K562 (cell line): ENCODE measurements at regions not wholly inside any gene's neighbourhood (a gene's known extent, or its start where the extent isn't known, plus 50 kb on each side); places are given as distances from the start of the nearest gene placed in this dataset.

ENCODE experiments used
- ATAC-seq: fragments of 200-7000 bp; cut with Tn5 transposase; 3 replicates; pipeline ENCODE4 v1.9.1; 2020; ENCODE audit warnings: moderate library complexity
- BruUV-seq: library from RNA; stranded (reverse); fragments of 400-500 nt; replicated peaks from 2 replicates; lab custom pipeline; 2021; lab: Mats Ljungman, UMichigan
- CTCF ChIA-PET: fragments of 300-600 bp; formaldehyde crosslinking; extraction: SDS; loops from one replicate; lab custom pipeline; 2021; ENCODE audit warnings: low intra/inter-chr PET ratio; lab: Yijun Ruan, JAX
- POLR2A ChIA-PET: fragments of 300-600, 350-650 bp; sonication (Branson Sonifier 250); formaldehyde crosslinking; extraction: SDS; loops from one replicate; lab custom pipeline; 2021; ENCODE audit warnings: antibody characterized with exemption, inconsistent platforms; lab: Yijun Ruan, JAX
- DNase-seq, 4 experiments: peaks; one replicate each; pipeline versions ENCODE4 v3.0.0 to v3.0.0-alpha.2; 2011 to 2018; ENCODE audit warnings: low spot score in 3 of 4, mixed read lengths in 3 of 4; ENCODE audit errors: extremely low read depth in 1 of 4
- FAIRE-seq: peaks from 2 replicates; lab custom pipeline; 2011; peaks lifted over from hg19 to GRCh38; lab: Jason Lieb, UNC
- H2AFZ ChIP-seq: 2 replicates; pipeline ENCODE4 v1.6.0; 2011; ENCODE audit warnings: low read depth, low read length, control low read depth, inconsistent platforms
- H3K27ac ChIP-seq: fragments of 200-600 bp; 3 replicates; pipeline ENCODE4 v1.8.0; 2011; ENCODE audit warnings: low read depth, mild to moderate bottlenecking, control low read depth, inconsistent platforms, low read length, moderate library complexity, mixed read lengths; ENCODE audit errors: extremely low read depth
- H3K27me3 ChIP-seq, 2 experiments: fragments of 300-600 bp in 1 of 2; 2 replicates in 1 of 2; 3 replicates in 1 of 2; pipeline versions ENCODE4 v1.6.0 to v1.8.0; 2011; ENCODE audit warnings: inconsistent platforms in 2 of 2, low read length in 2 of 2, mild to moderate bottlenecking in 1 of 2, mixed read lengths in 1 of 2, moderate library complexity in 1 of 2; ENCODE audit not compliant: control insufficient read depth in 2 of 2, insufficient read depth in 2 of 2
- H3K36me3 ChIP-seq: fragments of 300-600 bp; 3 replicates; pipeline ENCODE4 v1.8.0; 2011; ENCODE audit warnings: mild to moderate bottlenecking, low read length, inconsistent platforms; ENCODE audit not compliant: control insufficient read depth, insufficient read depth
- H3K4me1 ChIP-seq, 2 experiments: fragments of 200-600 bp in 1 of 2; replicated peaks in 1 of 2; 2 replicates in 1 of 2; 3 replicates in 1 of 2; pipeline versions ENCODE4 v1.5.1 to v1.8.0; 2011; ENCODE audit warnings: inconsistent platforms in 2 of 2, low read length in 2 of 2, mild to moderate bottlenecking in 1 of 2, mixed read lengths in 1 of 2, moderate library complexity in 1 of 2; ENCODE audit not compliant: control insufficient read depth in 2 of 2, insufficient read depth in 2 of 2
- H3K4me2 ChIP-seq: 2 replicates; pipeline ENCODE4 v1.6.1; 2011; ENCODE audit warnings: low read length, control low read depth, inconsistent platforms, mixed read lengths; ENCODE audit not compliant: insufficient read depth
- H3K4me3 ChIP-seq: fragments of 200-600 bp; sonication (generic), shearing (Covaris generic); 2 replicates; pipeline ENCODE4 v1.5.1; 2016; ENCODE audit warnings: control low read depth, inconsistent platforms
- H3K79me2 ChIP-seq: fragments of 200-600 bp; 3 replicates; pipeline ENCODE4 v1.8.0; 2011; ENCODE audit warnings: low read length, inconsistent platforms; ENCODE audit not compliant: control insufficient read depth, insufficient read depth
- H3K9ac ChIP-seq, 2 experiments: 2 replicates each; pipeline versions ENCODE4 v1.6.0 to v1.6.1; 2011; ENCODE audit warnings: low read depth in 2 of 2, low read length in 2 of 2, control low read depth in 1 of 2, inconsistent platforms in 1 of 2, mild to moderate bottlenecking in 1 of 2, mixed read lengths in 1 of 2; ENCODE audit not compliant: insufficient read depth in 1 of 2
- H3K9me1 ChIP-seq: one replicate; pipeline ENCODE4 v1.6.0; 2011; ENCODE audit warnings: inconsistent platforms, mild to moderate bottlenecking, low read length, moderate library complexity; ENCODE audit not compliant: control insufficient read depth, insufficient read depth
- H3K9me3 ChIP-seq: replicated peaks from 2 replicates; pipeline ENCODE4 v1.5.1; 2011; ENCODE audit warnings: low read depth, low read length, inconsistent platforms; ENCODE audit not compliant: control insufficient read depth, insufficient read depth
- H4K20me1 ChIP-seq: replicated peaks from 2 replicates; pipeline ENCODE4 v1.6.1; 2011; ENCODE audit warnings: low read length, inconsistent platforms, mixed read lengths; ENCODE audit not compliant: control insufficient read depth, insufficient read depth
- ESRRB ChIP-seq: fragments of 250-450 bp; sonication (Bioruptor Pico); IDR thresholded peaks from 2 replicates; pipeline ENCODE4 v1.5.0; 2020; ENCODE audit warnings: mild to moderate bottlenecking, moderate library complexity, borderline replicate concordance
- GABPA ChIP-seq: fragments of 200-800 bp; sonication (Bioruptor generic); conservative IDR thresholded peaks from 2 replicates; pipeline ENCODE4 v1.6.1; 2016; ENCODE audit warnings: low read depth, missing genetic modification characterization, missing compliant biosample characterization
- GATAD2B ChIP-seq: fragments of 450-650 bp; IDR thresholded peaks from 2 replicates; pipeline ENCODE4 v1.6.1; 2017; ENCODE audit warnings: mild to moderate bottlenecking, borderline replicate concordance
- GTF2F1 ChIP-seq: IDR thresholded peaks from 2 replicates; pipeline ENCODE4 v1.6.1; 2011; ENCODE audit warnings: low read depth, low read length, improper control_type of control experiment
- KLF16 ChIP-seq: IDR thresholded peaks from 2 replicates; pipeline ENCODE4 v1.6.1; 2016; ENCODE audit warnings: antibody characterized with exemption
- NCOA6 ChIP-seq: fragments of 450-650 bp; IDR thresholded peaks from 2 replicates; pipeline ENCODE4 v1.6.1; 2017; ENCODE audit warnings: mild to moderate bottlenecking
- NR2C2 ChIP-seq, 2 experiments: fragments of 200-800 bp in 1 of 2; sonication (Bioruptor generic) in 1 of 2; sonication (generic) in 1 of 2; formaldehyde crosslinking in 1 of 2; IDR thresholded peaks; 2 replicates each; pipeline versions ENCODE4 v1.6.1 to v1.8.0; 2016 to 2022; ENCODE audit warnings: mild to moderate bottlenecking in 1 of 2, missing compliant biosample characterization in 1 of 2, missing genetic modification characterization in 1 of 2, missing genetic modification reagents in 1 of 2
- PTBP1 ChIP-seq: fragments of 200-400 bp; formaldehyde crosslinking; IDR thresholded peaks from 2 replicates; pipeline ENCODE4 v1.6.1; 2017; ENCODE audit warnings: low read depth, low read length
- RBM25 ChIP-seq: fragments of 200-400 bp; formaldehyde crosslinking; IDR thresholded peaks from 2 replicates; pipeline ENCODE4 v1.6.1; 2018; ENCODE audit warnings: low read length, low read depth, moderate library complexity; ENCODE audit not compliant: severe bottlenecking
- RFX5 ChIP-seq: IDR thresholded peaks from 2 replicates; pipeline ENCODE4 v1.6.1; 2011; ENCODE audit warnings: low read depth, mild to moderate bottlenecking, improper control_type of control experiment, low read length
- RHOXF2B ChIP-seq: fragments of 250-450 bp; sonication (Bioruptor Pico); conservative IDR thresholded peaks from 2 replicates; pipeline ENCODE4 v1.5.1; 2021
- RUNX1 ChIP-seq: sonication (generic); IDR thresholded peaks from 2 replicates; pipeline ENCODE4 v1.6.1; 2016; ENCODE audit warnings: antibody characterized with exemption, low read depth
- STAG1 ChIP-seq: sonication (generic); formaldehyde crosslinking; IDR thresholded peaks from 2 replicates; pipeline ENCODE4 v1.5.0; 2020; ENCODE audit warnings: missing genetic modification reagents, borderline replicate concordance
- STAT5A ChIP-seq: IDR thresholded peaks from 2 replicates; pipeline ENCODE4 v1.6.1; 2012; ENCODE audit warnings: low read length, inconsistent platforms, borderline replicate concordance
- TBP ChIP-seq: optimal IDR thresholded peaks from 2 replicates; pipeline ENCODE3; 2011; ENCODE audit warnings: low read depth, low read length, improper control_type of control experiment
- TGIF2 ChIP-seq: sonication (generic); formaldehyde crosslinking; IDR thresholded peaks from 2 replicates; pipeline ENCODE4 v1.8.1; 2022; ENCODE audit warnings: mild to moderate bottlenecking, missing genetic modification reagents, moderate library complexity
- ZNF324 ChIP-seq: fragments of 250-450 bp; sonication (Bioruptor Pico); IDR thresholded peaks from 2 replicates; pipeline ENCODE4 v1.4.0; 2020; ENCODE audit warnings: mild to moderate bottlenecking
- ZNF561 ChIP-seq: fragments of 450-650 bp; formaldehyde crosslinking; conservative IDR thresholded peaks from 2 replicates; pipeline ENCODE4 v1.4.0; 2020; ENCODE audit warnings: mild to moderate bottlenecking, moderate library complexity
- ZNF644 ChIP-seq: fragments of 200-800 bp; sonication (Bioruptor generic); IDR thresholded peaks from 2 replicates; pipeline ENCODE4 v1.6.1; 2016; ENCODE audit warnings: low read depth, missing genetic modification characterization, missing compliant biosample characterization
- ZNF778 ChIP-seq: fragments of 450-650 bp; formaldehyde crosslinking; IDR thresholded peaks from 2 replicates; pipeline ENCODE4 v1.4.0; 2020; ENCODE audit warnings: mild to moderate bottlenecking, moderate library complexity
- WGBS: fragments of 100-300 bp; shearing (Covaris generic); methylation state at CpG from one replicate; pipeline ENCODE4 v1.1.6; 2016; ENCODE audit warnings: low coverage, mixed read lengths; ENCODE audit not compliant: insufficient coverage; ENCODE audit errors: missing lambda C conversion rate; 5-methylcytosine and 5-hydroxymethylcytosine counted together
- in situ Hi-C: fragments of 300-500 bp; cut with MboI; formaldehyde crosslinking; loops from 4 replicates; pipeline ENCODE4 v1.15.0; 2018; ENCODE audit warnings: inconsistent platforms, mixed read lengths
- intact Hi-C: fragments of 100-400 bp; cut with micrococcal nuclease; formaldehyde crosslinking; loops from 2 replicates; pipeline ENCODE4 v1.14.2; 2022
- TF ChIP-seq, protein P1 (sequence below): fragments of 250-450 bp; sonication (Bioruptor Pico); IDR thresholded peaks from 2 replicates; pipeline ENCODE4 v1.5.0; 2021
- TF ChIP-seq, protein P2 (sequence below): fragments of 450-650 bp; IDR thresholded peaks from 2 replicates; pipeline ENCODE4 v1.6.1; 2016; ENCODE audit warnings: borderline replicate concordance

DNA sequence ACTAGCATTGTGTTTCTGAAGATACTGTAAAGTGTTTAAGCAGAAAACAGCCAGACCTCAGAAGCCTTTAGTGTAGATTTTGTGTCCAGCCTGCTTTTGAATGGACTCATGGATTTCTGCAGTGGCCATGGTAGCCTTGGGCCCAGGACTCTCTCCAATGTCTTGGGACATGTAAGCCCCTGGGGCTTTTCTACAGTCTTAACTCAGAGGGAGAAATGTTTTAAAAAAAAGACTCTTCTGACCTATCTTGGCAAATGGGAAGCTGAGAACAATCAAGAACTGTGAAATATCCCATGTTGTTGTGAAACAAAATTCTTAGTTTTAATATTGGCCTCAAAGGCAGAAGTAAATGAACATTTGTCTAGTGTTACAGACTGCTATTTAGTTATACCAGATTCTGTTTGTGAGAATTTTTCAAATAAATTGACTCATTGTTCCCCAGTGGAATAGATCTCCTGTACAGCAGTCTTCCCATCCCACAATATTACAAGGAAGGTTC, 112.5 kb upstream of the DMAC1 start (continued):
- TF ChIP-seq RUNX1, result no peak
- no peak for TF ChIP-seq ZNF644
- no peak for TF ChIP-seq STAT5A
- TF ChIP-seq ZNF778 (CRISPR knock-in tag), result no peak
- TF ChIP-seq ESRRB (CRISPR knock-in tag), result no peak
- no peak for TF ChIP-seq NR2C2 (CRISPR knock-in tag; IDR thresholded peaks at IDR 0.05)
- no peak for TF ChIP-seq NR2C2 (tag; IDR thresholded peaks at IDR 0.05)
- TF ChIP-seq RHOXF2B, result no peak
- no peak for TF ChIP-seq KLF16
- TF ChIP-seq, protein P1, sequence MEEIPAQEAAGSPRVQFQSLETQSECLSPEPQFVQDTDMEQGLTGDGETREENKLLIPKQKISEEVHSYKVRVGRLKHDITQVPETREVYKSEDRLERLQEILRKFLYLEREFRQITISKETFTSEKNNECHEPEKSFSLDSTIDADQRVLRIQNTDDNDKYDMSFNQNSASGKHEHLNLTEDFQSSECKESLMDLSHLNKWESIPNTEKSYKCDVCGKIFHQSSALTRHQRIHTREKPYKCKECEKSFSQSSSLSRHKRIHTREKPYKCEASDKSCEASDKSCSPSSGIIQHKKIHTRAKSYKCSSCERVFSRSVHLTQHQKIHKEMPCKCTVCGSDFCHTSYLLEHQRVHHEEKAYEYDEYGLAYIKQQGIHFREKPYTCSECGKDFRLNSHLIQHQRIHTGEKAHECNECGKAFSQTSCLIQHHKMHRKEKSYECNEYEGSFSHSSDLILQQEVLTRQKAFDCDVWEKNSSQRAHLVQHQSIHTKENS (CRISPR knock-in tag), result no peak
- TF ChIP-seq PTBP1, result no peak
- no peak for TF ChIP-seq GATAD2B

DNA sequence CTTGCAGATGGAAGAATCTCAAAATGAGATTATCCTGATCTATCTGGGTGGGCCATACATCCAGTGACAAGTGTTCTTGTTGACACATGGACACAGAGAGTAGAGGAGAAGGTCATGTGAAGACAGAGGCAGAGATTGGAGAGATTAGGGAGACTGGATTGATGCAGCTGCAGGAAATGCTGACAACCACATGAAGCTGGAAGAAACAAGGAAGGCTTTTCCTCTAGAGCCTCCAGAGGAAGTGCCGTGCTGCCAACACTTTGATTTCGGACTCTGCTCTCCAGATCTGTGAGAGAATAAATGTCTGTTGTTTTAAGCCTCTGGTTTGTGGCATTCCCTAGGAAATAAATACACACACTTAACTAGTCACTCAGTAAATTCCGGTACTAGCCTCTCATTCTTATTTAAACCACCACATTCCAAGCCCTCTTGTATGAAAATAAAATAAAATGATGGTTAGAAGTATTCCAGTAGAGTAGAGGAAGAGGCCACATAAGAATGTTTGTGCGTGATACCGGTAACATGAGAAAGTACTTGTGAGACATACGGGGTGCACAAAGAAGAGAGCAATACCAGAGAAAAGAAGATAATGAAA, 110.9 kb upstream of the DMAC1 start:
- in situ Hi-C loops, result no loop called here
- Histone ChIP-seq H3K9me3 (no peaks in the 10 kb centered on the region), H3K4me3 (no peak overlapping the region), H3K9me1 (no peaks in the 10 kb centered on the region), H3K4me1 (no peaks in the 10 kb centered on the region), H3K4me2 (no peak overlapping the region), H3K79me2 (no peaks in the 10 kb centered on the region), H2AFZ (no peak overlapping the region), H4K20me1 (no peaks in the 10 kb centered on the region), H3K27me3 (no peaks in the 10 kb centered on the region), H3K9ac (no peak overlapping the region), H3K36me3 (no peaks in the 10 kb centered on the region), H3K27ac (no peak overlapping the region)
- no peak for ATAC-seq
- POLR2A ChIA-PET, result no interaction called here
- WGBS, result 0% methylated on average over 6 of the region's 6 CpGs
- no peak for DNase-seq
- no TSS peak for BruUV-seq
- CTCF ChIA-PET, result interaction anchor here (0.7 kb wide), 1 partner anchor 80 kb away, joined by 3 read pairs; no protein-coding TSS in a partner anchor
- intact Hi-C loops, result no loop called here
- no peak for FAIRE-seq
- no peak for TF ChIP-seq ZNF324 (CRISPR knock-in tag)
- TF ChIP-seq, protein P2, sequence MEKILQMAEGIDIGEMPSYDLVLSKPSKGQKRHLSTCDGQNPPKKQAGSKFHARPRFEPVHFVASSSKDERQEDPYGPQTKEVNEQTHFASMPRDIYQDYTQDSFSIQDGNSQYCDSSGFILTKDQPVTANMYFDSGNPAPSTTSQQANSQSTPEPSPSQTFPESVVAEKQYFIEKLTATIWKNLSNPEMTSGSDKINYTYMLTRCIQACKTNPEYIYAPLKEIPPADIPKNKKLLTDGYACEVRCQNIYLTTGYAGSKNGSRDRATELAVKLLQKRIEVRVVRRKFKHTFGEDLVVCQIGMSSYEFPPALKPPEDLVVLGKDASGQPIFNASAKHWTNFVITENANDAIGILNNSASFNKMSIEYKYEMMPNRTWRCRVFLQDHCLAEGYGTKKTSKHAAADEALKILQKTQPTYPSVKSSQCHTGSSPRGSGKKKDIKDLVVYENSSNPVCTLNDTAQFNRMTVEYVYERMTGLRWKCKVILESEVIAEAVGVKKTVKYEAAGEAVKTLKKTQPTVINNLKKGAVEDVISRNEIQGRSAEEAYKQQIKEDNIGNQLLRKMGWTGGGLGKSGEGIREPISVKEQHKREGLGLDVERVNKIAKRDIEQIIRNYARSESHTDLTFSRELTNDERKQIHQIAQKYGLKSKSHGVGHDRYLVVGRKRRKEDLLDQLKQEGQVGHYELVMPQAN, result no peak
- TF ChIP-seq RBM25, result no peak
- no peak for TF ChIP-seq TGIF2 (CRISPR knock-in tag)
- no peak for TF ChIP-seq GTF2F1
- TF ChIP-seq ZNF561 (CRISPR knock-in tag), result no peak
- no peak for TF ChIP-seq NCOA6
- no peak for TF ChIP-seq TBP
- no peak for TF ChIP-seq GABPA (tag)
- TF ChIP-seq RFX5, result no peak
- no peak for TF ChIP-seq STAG1 (CRISPR knock-in tag)
